ENCODE measurements at regions not wholly inside any gene's neighbourhood (a gene's known extent, or its start where the extent isn't known, plus 50 kb on each side); places are given as distances from the start of the nearest gene placed in this dataset.

DNA sequence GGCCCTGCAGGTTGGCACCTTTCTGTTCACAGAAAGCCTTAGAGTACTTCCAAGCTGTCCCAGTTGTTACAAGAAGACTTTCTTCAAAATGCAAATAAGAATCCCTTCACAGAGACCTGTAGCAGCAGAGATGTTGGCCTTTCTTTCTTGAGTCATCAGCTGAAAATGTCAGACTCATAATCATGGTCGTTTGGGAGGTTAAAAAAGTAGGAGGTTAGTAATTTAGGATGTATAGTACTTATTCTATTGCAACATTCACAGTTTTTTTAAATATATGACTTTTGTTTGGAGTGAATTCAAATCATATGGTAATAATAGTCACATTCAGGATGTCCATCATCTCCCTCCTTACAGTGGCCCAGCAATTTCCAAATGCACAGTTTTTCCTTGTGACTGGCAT, 223.9 kb upstream of the GLI3 start:
- TF ChIP-seq, protein P1, sequence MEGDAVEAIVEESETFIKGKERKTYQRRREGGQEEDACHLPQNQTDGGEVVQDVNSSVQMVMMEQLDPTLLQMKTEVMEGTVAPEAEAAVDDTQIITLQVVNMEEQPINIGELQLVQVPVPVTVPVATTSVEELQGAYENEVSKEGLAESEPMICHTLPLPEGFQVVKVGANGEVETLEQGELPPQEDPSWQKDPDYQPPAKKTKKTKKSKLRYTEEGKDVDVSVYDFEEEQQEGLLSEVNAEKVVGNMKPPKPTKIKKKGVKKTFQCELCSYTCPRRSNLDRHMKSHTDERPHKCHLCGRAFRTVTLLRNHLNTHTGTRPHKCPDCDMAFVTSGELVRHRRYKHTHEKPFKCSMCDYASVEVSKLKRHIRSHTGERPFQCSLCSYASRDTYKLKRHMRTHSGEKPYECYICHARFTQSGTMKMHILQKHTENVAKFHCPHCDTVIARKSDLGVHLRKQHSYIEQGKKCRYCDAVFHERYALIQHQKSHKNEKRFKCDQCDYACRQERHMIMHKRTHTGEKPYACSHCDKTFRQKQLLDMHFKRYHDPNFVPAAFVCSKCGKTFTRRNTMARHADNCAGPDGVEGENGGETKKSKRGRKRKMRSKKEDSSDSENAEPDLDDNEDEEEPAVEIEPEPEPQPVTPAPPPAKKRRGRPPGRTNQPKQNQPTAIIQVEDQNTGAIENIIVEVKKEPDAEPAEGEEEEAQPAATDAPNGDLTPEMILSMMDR (IDR thresholded peaks at IDR 0.05; ENCODE audit: borderline replicate concordance, extremely low read depth, low read length, poor library complexity, severe bottlenecking), result no peak
- TF ChIP-seq EZH2 (IDR thresholded peaks at IDR 0.05; ENCODE audit: borderline replicate concordance, low read depth, low read length, severe bottlenecking), result no peak

Data from DND-41 (cell line).